COR-L47 (cell line): ENCODE measurements at regions not wholly inside any gene's neighbourhood (a gene's known extent, or its start where the extent isn't known, plus 50 kb on each side); places are given as distances from the start of the nearest gene placed in this dataset.

Source experiments
- DNase-seq: peaks from one replicate; lab custom pipeline; 2025; lab: John Stamatoyannopoulos, UW

GRCh38 chr15:85941186-85941855 lies 138.3 kb upstream of the AGBL1 start:
- no peak for DNase-seq

DNA sequence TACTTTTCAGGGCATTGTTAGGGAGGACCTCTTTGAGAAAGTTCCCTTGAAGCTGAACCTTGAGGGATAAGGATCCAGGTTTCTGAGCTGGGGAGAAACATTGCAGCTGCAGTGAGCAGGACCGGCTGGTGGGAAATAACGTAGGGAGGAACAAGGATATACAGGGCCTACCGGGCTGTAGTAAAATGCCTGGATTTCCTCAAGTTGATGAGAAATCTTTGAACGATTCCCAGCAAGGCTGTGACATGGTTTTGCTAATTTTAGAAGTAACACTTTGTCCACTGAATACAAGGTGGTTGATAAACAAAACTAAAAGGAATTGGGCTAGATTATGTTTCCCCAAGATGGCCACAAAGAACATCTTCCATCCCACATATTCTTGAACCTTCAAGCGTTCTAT lies 137.0 kb upstream of the AGBL1 start:
- DNase-seq, result no peak

DNA sequence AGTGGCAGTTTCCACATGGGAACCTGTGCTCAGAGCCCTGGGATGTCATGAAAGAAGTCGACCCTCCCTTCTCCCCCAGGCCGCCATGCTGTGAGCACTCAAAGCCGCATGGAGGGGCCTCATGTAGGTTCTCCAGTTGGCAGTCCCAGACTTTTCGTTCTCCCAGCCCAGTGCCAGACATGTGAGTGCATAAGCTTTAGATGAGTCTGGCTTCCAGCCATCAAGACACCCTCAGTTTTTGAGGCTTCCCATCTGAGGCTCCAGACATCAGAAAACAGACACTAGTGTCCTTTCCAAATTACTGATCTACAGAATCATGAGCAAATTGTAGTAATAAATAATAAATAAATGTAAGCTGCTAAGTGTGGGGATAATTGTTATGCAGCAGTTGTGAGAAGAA lies 136.5 kb upstream of the AGBL1 start:
- DNase-seq, result no peak

DNA sequence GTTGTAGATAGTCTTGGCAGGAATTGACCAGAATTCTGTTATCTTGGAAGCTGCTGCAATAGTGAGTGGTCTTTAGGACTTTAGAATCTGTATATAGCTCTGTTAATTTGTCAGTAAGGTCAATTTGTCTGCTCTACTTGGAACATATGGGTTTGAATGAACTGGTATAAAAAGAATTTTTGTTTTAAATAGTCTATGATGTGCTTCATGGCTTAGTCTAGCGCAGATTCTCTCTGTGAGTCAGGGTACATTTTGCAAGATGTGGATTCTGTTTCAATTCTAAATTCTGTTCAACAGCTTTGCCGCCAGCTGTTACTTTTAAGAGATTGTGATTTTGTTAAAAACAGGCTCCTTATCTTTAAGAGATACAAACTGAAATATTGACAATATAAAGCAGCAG lies 135.9 kb upstream of the AGBL1 start:
- no peak for DNase-seq

- DNase-seq, result no peak
These were observed 132.7 kb upstream of the AGBL1 start for GRCh38 chr15:85947021-85947420.

- no peak for DNase-seq
These were observed 131.7 kb upstream of the AGBL1 start for GRCh38 chr15:85947936-85948335.

- DNase-seq, result no peak
These were observed 129.6 kb upstream of the AGBL1 start for GRCh38 chr15:85950101-85950500.

DNA sequence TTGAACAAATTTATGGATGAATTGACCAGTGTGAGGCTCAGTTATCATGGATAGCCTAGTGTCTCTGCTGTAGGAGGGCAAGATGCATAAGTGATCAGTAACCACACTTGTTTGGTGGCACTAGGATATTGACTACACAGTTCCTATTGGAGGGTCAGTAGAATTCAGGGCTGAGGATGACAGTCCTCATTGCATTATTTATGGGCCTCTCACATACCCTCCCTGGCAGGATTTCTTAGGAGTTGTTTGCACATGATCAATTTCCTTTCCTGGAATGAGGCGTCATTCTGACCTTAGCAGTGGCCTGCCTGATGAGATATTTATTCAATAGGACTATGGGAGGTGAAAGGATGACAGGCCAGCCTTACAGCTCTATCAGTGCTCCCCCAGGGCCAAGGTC lies 125.1 kb upstream of the AGBL1 start:
- DNase-seq, result no peak

DNA sequence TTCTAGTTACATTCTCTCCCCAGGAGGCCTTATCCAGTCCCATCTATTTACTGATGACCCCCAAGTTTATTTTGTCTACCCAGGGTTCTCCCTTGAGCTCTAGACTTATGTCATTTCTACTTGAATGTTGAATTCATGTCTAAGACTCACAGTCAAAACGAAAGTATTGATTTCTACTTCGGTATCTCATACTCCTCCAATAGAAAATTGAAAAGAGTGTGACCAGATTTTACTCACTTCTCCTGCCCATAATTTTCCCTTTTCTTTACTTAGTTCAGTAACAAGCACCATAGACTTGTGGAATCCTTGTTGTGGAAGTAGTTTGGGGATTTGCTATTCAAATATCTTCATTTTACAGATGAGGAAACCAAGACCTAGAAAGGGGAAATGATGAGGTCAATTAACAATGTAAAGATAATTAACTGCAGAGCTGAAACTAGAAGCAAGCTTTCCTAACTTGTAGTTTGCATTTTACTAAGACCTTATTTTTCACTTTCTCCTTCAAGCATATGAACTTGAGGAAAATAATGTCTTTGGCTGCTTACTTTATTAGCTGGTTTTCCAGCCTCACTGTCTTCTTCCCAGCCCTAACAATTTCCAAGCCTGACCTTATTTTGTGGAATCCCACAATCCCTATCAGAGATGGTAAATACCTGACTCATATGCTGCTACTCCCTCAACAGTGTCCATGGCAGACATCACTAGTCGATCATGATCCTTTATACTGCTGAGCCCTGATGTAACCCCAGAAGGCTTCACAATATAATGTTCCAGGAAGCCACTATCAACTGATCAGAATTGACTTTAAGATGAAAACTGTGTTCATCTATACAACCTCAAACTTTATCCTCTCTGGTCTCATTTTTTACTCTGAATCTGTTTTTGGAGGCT lies 123.9 kb upstream of the AGBL1 start:
- no peak for DNase-seq

DNA sequence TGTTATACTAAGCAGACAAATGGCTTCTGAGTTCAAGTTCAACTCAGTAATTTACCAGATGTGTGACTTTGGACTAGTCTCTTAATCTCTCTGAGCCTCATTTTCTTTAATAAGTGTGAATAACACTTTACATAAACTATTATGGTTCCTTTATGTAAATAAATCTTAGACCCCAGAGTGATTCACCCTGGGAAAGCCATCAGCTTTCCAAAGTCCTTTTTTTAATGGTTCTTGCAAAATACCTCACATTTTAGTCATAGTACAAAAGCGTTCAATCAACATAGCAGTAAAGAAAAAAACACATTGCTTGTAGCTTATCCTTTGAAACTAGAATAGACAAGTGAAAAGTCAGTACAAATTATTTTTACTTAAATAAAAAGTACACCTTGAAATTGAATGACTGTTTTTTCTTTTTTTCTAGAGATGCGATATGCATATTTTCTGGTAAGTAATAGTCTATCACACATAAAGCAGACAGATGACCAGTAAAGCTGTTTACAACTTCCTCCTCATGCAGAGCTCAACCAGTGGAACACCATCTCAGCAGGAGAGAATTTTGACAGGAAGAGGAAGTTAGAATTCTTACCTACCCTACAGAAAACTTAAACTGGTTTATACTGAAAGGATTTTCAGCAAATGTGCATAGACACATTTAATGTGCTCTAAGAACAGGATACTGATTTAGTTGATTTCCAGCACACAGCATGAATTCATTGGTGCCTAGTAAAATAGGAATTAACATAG lies 123.0 kb upstream of the AGBL1 start:
- no peak for DNase-seq

GRCh38 chr15:85959611-85960010 lies 120.1 kb upstream of the AGBL1 start:
- DNase-seq, result no peak

DNA sequence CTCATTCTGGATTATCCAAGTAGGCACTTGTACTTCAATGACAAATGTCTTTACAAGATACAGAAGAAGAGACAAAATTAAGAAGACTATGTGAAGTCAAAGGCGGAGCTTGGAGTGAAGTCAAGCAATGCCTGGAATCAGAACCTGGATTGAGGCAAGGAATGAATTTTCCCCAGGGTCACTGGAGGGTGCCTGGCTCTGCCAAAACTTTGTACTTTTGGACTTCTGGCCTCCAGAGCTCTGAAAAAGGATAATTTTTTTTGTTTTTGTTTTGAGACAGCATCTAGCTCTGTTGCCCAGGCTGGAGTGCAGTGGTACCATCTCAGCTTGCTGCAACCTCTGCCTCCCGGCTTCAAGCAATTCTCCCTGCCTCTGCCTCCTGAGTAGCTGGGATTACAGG lies 119.3 kb upstream of the AGBL1 start:
- DNase-seq, result no peak

GRCh38 chr15:85961821-85962220 lies 117.8 kb upstream of the AGBL1 start:
- no peak for DNase-seq

DNA sequence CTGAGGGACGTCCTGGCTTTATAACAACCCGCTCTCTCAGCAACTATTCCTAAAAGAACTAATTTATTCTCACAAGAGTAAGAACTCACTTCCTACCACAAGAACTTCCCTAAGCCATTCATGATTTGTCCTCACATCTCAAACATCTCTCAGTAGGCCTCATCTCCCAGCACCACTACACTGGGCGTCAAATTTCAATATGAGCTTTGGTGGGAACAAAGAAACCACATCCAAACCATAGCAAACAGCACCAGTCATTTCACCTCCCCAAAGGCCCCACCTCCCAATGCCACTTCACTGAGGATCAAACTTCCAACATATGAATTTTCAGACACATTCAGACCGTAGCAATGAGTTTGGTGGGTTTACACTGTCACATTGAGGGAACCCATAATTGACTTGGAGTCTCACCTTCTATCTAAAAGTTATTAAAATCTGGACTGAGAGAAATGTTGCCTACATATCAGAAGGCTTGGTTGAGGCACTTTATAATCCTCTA lies 116.4 kb upstream of the AGBL1 start:
- DNase-seq, result no peak

- no peak for DNase-seq
These were observed 115.2 kb upstream of the AGBL1 start for GRCh38 chr15:85964471-85964870.

GRCh38 chr15:85967553-85967952 lies 112.1 kb upstream of the AGBL1 start:
- DNase-seq, result no peak

DNA sequence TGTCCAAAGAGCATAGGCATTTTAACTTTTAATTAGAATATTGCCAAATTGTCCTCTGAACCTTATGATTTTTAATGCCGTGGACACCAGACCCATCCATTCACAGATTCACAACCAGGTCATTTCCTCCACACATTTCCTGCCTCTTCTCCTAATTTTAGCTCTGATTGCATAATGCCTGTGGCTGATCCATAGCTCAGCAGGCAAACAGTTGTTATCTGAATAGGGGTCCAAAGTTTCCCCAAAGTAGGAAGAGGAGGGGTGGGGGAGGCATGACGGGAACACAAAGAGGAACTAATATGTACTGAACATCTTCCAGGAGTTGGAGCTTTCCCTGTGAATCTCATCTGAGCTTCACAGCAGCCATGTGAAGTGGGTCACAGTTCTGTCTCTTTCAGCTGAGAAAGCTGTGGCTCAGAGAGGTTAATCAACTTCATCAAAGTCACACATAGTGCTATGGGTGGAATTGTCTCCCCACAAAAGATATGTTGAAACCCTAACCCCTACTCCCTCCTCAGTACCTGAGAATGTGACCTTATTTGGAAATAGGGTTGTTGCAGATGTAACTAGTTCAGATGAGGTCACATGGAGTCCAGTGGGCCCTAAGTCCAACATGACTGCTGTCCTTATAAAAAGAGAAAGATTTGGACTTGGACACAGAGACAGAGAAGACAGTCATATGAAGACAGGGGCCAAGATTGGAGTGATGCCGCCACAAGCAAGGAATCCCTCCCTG lies 106.7 kb upstream of the AGBL1 start:
- DNase-seq, result no peak

GRCh38 chr15:85973584-85974347 lies 105.9 kb upstream of the AGBL1 start:
- DNase-seq, result no peak

GRCh38 chr15:85974348-85974705 lies 105.3 kb upstream of the AGBL1 start:
- DNase-seq, result no peak

GRCh38 chr15:85974742-85975141 lies 104.9 kb upstream of the AGBL1 start:
- no peak for DNase-seq

GRCh38 chr15:85976102-85976501 lies 103.6 kb upstream of the AGBL1 start:
- no peak for DNase-seq
